DOHH2 (cell line): ENCODE measurements at regions not wholly inside any gene's neighbourhood (a gene's known extent, or its start where the extent isn't known, plus 50 kb on each side); places are given as distances from the start of the nearest gene placed in this dataset.

ENCODE experiments used
- H3F3A ChIP-seq: fragments of 200-600 bp; sonication (generic), shearing (Covaris generic); 2 replicates; pipeline ENCODE4 v1.6.0; 2016; ENCODE audit warnings: antibody characterized with exemption, mild to moderate bottlenecking; ENCODE audit not compliant: control insufficient read depth, insufficient read depth
- H3K27ac ChIP-seq: fragments of 200-600 bp; sonication (generic); 2 replicates; pipeline ENCODE4 v1.5.1; 2014; ENCODE audit warnings: low read depth, mild to moderate bottlenecking, low read length, moderate library complexity
- H3K27me3 ChIP-seq: fragments of 200-600 bp; sonication (generic); 2 replicates; pipeline ENCODE4 v1.6.1; 2014; ENCODE audit warnings: mild to moderate bottlenecking, low read length, mixed read lengths; ENCODE audit not compliant: control insufficient read depth
- H3K36me3 ChIP-seq: fragments of 200-600 bp; sonication (generic); 2 replicates; pipeline ENCODE4 v1.6.1; 2014; ENCODE audit warnings: mild to moderate bottlenecking, low read length, moderate library complexity, mixed read lengths; ENCODE audit not compliant: control insufficient read depth
- H3K4me1 ChIP-seq: fragments of 200-600 bp; sonication (generic); 2 replicates; pipeline ENCODE4 v1.6.1; 2014; ENCODE audit warnings: mild to moderate bottlenecking, low read length, mixed read lengths; ENCODE audit not compliant: control insufficient read depth
- H3K4me2 ChIP-seq: fragments of 200-600 bp; sonication (generic); 2 replicates; pipeline ENCODE4 v1.6.0; 2014; ENCODE audit warnings: mild to moderate bottlenecking, low read length, moderate library complexity
- H3K4me3 ChIP-seq: fragments of 200-600 bp; sonication (generic); 2 replicates; pipeline ENCODE4 v1.5.1; 2014; ENCODE audit warnings: mild to moderate bottlenecking, low read length, mixed read lengths
- H3K79me2 ChIP-seq: fragments of 200-600 bp; sonication (generic); 2 replicates; pipeline ENCODE4 v1.6.1; 2014; ENCODE audit warnings: mild to moderate bottlenecking, low read length, mixed read lengths; ENCODE audit not compliant: control insufficient read depth
- H3K9me2 ChIP-seq: fragments of 200-600 bp; sonication (generic); replicated peaks from 2 replicates; pipeline ENCODE4 v1.6.1; 2014; ENCODE audit warnings: mild to moderate bottlenecking, low read length, mixed read lengths; ENCODE audit not compliant: control insufficient read depth
- H3K9me3 ChIP-seq: fragments of 200-600 bp; sonication (generic); 2 replicates; pipeline ENCODE4 v1.6.1; 2014; ENCODE audit warnings: antibody characterized with exemption, low read length, mixed read lengths; ENCODE audit not compliant: control insufficient read depth, insufficient read depth
- H4K20me1 ChIP-seq: fragments of 200-600 bp; sonication (generic); 2 replicates; pipeline ENCODE4 v1.6.0; 2014; ENCODE audit warnings: low read depth, mild to moderate bottlenecking, antibody characterized with exemption, low read length, moderate library complexity; ENCODE audit not compliant: control insufficient read depth, insufficient read depth
- EZH2phosphoT487 ChIP-seq: fragments of 200-600 bp; sonication (generic); IDR thresholded peaks from 2 replicates; pipeline ENCODE4 v1.6.1; 2017; ENCODE audit warnings: borderline replicate concordance, mild to moderate bottlenecking, antibody characterized with exemption, low read length, moderate library complexity, mixed read lengths
- TF ChIP-seq, protein P1 (sequence below): fragments of 200-600 bp; sonication (generic); IDR thresholded peaks from one replicate; pipeline ENCODE4 v1.5.1; 2014; ENCODE audit warnings: antibody characterized with exemption, mild to moderate bottlenecking, low read depth, low read length; ENCODE audit not compliant: poor library complexity, severe bottlenecking

DNA sequence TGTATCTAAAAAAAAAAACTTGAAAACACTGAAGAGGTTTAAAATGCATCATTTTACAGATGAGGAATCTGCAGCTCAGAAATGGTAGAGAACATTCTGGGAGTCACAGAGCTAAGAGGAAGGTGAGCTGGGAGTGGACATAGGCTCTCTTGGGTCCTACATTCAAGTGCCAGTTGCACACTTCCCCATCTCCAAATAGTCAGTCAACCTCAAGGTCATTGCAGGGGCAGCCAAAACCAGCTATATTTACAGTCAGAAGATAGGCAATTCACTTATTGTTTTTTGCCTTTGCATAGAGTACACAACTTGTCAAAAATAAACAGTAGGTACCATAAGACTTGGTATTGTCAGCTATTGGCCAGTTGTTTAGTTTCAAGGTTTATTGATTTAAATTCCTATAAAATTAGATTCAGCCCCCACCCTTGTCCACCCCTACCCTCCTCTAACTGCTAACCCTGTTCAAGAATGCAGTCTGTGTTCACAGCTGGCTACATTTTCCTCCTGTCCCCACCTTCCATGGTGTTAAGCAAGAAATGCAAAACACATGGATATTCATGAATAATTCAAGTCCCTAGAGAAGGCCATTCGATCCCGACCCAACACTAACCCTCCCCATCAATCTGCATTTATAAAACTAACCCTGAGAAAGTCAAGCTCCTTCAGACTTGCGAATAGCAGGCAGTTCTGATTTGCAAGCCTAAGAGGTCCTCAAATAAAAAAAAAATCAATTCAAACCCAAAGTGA lies 567.0 kb upstream of the MCTP2 start:
- Histone ChIP-seq H3K79me2 (no peaks in the 10 kb centered on the region), H3K27me3 (no peaks in the 10 kb centered on the region), H3K4me3 (no peak overlapping the region), H3K4me1 (no peaks in the 10 kb centered on the region), H3K9me3 (no peaks in the 10 kb centered on the region), H3K27ac (no peak overlapping the region), H3K4me2 (no peak overlapping the region), H3K9me2 (no peaks in the 10 kb centered on the region), H4K20me1 (no peaks in the 10 kb centered on the region), H3F3A (no peaks in the 10 kb centered on the region), H3K36me3 (no peaks in the 10 kb centered on the region)
- no peak for TF ChIP-seq EZH2phosphoT487
- TF ChIP-seq, protein P1, sequence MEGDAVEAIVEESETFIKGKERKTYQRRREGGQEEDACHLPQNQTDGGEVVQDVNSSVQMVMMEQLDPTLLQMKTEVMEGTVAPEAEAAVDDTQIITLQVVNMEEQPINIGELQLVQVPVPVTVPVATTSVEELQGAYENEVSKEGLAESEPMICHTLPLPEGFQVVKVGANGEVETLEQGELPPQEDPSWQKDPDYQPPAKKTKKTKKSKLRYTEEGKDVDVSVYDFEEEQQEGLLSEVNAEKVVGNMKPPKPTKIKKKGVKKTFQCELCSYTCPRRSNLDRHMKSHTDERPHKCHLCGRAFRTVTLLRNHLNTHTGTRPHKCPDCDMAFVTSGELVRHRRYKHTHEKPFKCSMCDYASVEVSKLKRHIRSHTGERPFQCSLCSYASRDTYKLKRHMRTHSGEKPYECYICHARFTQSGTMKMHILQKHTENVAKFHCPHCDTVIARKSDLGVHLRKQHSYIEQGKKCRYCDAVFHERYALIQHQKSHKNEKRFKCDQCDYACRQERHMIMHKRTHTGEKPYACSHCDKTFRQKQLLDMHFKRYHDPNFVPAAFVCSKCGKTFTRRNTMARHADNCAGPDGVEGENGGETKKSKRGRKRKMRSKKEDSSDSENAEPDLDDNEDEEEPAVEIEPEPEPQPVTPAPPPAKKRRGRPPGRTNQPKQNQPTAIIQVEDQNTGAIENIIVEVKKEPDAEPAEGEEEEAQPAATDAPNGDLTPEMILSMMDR = no peak

DNA sequence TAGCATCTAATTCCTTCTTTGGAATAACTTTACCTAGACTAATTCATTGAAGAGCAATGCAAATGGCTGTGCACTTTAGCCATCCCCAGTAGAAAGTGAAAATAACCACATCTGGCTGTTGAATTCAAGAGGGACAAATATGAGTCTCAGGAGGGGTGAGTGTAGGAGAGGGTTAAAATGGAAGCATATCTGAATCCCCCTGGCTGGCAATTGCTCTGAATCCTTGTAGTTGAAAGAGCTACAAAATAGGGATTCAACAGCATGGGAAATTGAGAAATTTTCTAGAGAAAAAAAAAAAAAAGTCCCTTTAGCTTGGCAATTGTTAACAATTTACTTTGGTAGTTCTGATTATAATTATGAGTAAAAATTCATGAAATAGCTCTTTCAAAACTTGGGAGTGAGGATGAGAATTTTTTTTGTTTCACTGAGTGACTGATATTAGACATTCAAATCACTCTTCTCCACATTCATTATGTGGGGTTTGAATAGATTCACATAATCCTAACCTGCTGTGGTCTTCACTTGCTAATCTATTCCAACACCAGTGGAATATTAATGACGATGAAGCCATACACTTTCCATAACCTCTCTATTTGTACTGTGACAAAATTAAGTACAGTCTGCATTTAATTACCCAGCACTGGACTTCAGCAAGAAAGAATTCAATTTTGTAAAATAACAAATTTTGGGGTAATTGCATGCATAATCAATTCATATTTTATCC lies 569.0 kb upstream of the MCTP2 start:
- Histone ChIP-seq H3K9me2 (no peaks in the 10 kb centered on the region), H3K27ac (no peak overlapping the region), H3K4me1 (no peaks in the 10 kb centered on the region), H3K4me3 (no peak overlapping the region), H3K4me2 (no peak overlapping the region), H3K9me3 (no peaks in the 10 kb centered on the region), H3K27me3 (no peaks in the 10 kb centered on the region), H3K36me3 (no peaks in the 10 kb centered on the region), H4K20me1 (no peaks in the 10 kb centered on the region), H3K79me2 (no peaks in the 10 kb centered on the region), H3F3A (no peaks in the 10 kb centered on the region)
- TF ChIP-seq EZH2phosphoT487 = no peak
- TF ChIP-seq, protein P1 = no peak

DNA sequence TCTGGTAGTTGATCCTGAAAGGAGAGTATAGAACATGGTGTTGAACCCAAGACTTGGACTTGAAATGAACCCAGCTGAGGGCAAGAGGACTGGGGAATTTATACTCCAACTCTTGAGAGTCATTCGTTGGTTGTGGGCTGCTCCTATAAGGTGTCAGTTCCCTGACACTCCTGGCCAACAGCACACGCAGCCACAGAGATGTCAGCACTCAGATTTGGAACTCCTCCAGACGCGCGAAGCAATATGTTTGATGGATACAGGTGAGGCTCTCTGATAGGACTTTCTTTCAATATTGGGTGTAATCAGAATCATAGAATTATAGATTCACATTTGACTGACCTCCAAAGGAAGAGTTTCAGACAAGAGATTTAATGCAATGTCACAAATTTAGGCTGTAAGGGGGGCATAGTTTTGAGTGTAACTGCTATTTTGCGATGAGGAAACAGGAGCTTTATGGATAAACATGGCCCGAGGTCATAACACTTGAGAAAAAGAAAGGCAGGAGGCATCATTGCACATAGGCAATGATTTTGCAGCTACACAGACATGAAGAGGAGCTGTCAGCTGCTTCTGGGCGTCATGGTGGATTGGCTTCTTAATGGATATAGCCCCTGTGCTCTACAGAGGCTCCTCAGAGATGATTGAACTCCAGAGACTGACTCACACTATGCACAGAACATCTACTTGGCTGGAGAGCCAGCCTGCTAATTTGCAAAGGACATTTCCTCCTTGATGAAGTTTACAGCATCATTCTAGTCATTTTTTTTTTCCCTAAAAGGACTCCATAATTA lies 569.2 kb upstream of the RGMA start:
- H3K27me3 ChIP-seq = no peaks in the 10 kb centered on the region
- no peak overlapping the region for H3K4me3 ChIP-seq
- no peaks in the 10 kb centered on the region for H3K36me3 ChIP-seq
- no peak overlapping the region for H3K4me2 ChIP-seq
- H3K27ac ChIP-seq = no peak overlapping the region
- H3F3A ChIP-seq = no peaks in the 10 kb centered on the region
- H3K79me2 ChIP-seq = no peaks in the 10 kb centered on the region
- H3K9me3 ChIP-seq = no peaks in the 10 kb centered on the region
- TF ChIP-seq, protein P1 = no peak
- TF ChIP-seq EZH2phosphoT487 = no peak
- no peaks in the 10 kb centered on the region for H4K20me1 ChIP-seq
- no peaks in the 10 kb centered on the region for H3K4me1 ChIP-seq
- H3K9me2 ChIP-seq = no peaks in the 10 kb centered on the region
